PC-9 (cell line): ENCODE measurements at regions not wholly inside any gene's neighbourhood (a gene's known extent, or its start where the extent isn't known, plus 50 kb on each side); places are given as distances from the start of the nearest gene placed in this dataset.

Experiments used
- CTCF ChIP-seq: fragments of 200-600 bp; sonication (generic); conservative IDR thresholded peaks from 2 replicates; pipeline ENCODE4 v1.6.1; 2017; ENCODE audit warnings: mixed run types, antibody characterized with exemption, mild to moderate bottlenecking, moderate library complexity
- EZH2 ChIP-seq: fragments of 200-600 bp; sonication (generic); IDR thresholded peaks from 2 replicates; pipeline ENCODE4 v1.8.0; 2017; ENCODE audit warnings: antibody characterized with exemption, low read depth

DNA sequence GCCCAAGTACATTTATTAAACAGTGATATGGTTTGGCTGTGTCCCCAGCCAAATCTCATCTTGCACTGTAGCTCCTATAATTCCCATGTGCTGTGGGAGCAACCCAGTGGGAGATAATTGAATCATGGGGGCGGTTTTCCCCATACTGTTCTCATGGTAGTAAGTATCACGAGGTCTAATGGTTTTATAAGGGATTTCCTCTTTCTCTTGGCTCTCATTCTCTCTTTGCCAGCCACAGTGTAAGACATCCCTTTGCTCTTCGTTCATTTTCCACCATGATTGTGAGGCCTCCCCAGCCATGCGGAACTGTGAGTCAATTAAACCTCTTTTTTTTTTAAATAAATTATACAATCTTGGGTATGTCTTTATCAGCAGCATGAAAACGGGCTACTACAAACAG is 228.0 kb upstream of the TP63 start:
- TF ChIP-seq CTCF (no peak), EZH2 (no peak)
